H9 (cell line): ENCODE measurements at regions not wholly inside any gene's neighbourhood (a gene's known extent, or its start where the extent isn't known, plus 50 kb on each side); places are given as distances from the start of the nearest gene placed in this dataset.
A peak's percentile ranks its signal among the peaks of the same experiment; 100 is the strongest.

Source experiments
- DNase-seq: peaks from one replicate; pipeline ENCODE4 v3.0.0-alpha.2; 2017
- H2AFZ ChIP-seq: one replicate; pipeline ENCODE4 v1.6.1; 2013; ENCODE audit warnings: mild to moderate bottlenecking, low read length, control low read depth, moderate library complexity
- H2AK5ac ChIP-seq: 2 replicates; pipeline ENCODE4 v1.6.1; 2013; ENCODE audit warnings: low read length, control low read depth, mixed read lengths; ENCODE audit not compliant: insufficient read length
- H2BK120ac ChIP-seq: one replicate; pipeline ENCODE4 v1.6.1; 2013; ENCODE audit warnings: low read depth, mild to moderate bottlenecking, low read length, control low read depth, inconsistent platforms; ENCODE audit not compliant: poor library complexity, severe bottlenecking
- H2BK12ac ChIP-seq: 2 replicates; pipeline ENCODE4 v1.6.1; 2013; ENCODE audit warnings: low read length, control low read depth, mixed read lengths, low read depth; ENCODE audit not compliant: insufficient read length
- H2BK15ac ChIP-seq: 2 replicates; pipeline ENCODE4 v1.6.1; 2013; ENCODE audit warnings: low read depth, low read length, control low read depth
- H2BK20ac ChIP-seq: one replicate; pipeline ENCODE4 v1.6.1; 2013; ENCODE audit warnings: low read depth, mild to moderate bottlenecking, low read length, control low read depth, inconsistent platforms; ENCODE audit not compliant: poor library complexity, severe bottlenecking
- H2BK5ac ChIP-seq: 2 replicates; pipeline ENCODE4 v1.6.1; 2013; ENCODE audit warnings: low read length, control low read depth, mixed read lengths; ENCODE audit not compliant: insufficient read length
- H3K14ac ChIP-seq: 2 replicates; pipeline ENCODE4 v1.6.1; 2013; ENCODE audit warnings: low read length, control low read depth; ENCODE audit not compliant: insufficient read depth
- H3K18ac ChIP-seq: 2 replicates; pipeline ENCODE4 v1.6.1; 2013; ENCODE audit warnings: low read depth, mild to moderate bottlenecking, mixed read lengths, low read length, control low read depth; ENCODE audit not compliant: insufficient read length
- H3K23ac ChIP-seq: 2 replicates; pipeline ENCODE4 v1.6.1; 2013; ENCODE audit warnings: low read length, control low read depth, mixed read lengths, low read depth; ENCODE audit not compliant: insufficient read length
- H3K23me2 ChIP-seq: 2 replicates; pipeline ENCODE4 v1.6.1; 2013; ENCODE audit warnings: low read depth, mild to moderate bottlenecking, mixed read lengths, low read length, control low read depth; ENCODE audit not compliant: insufficient read length, poor library complexity, severe bottlenecking
- H3K27ac ChIP-seq: 2 replicates; pipeline ENCODE4 v1.5.1; 2013; ENCODE audit warnings: low read length, control low read depth, mixed read lengths, low read depth; ENCODE audit not compliant: insufficient read length
- H3K27me3 ChIP-seq: 2 replicates; pipeline ENCODE4 v1.6.1; 2013; ENCODE audit warnings: low read length, control low read depth, inconsistent platforms; ENCODE audit not compliant: insufficient read depth
- H3K4ac ChIP-seq: 2 replicates; pipeline ENCODE4 v1.6.1; 2013; ENCODE audit warnings: low read depth, mild to moderate bottlenecking, control low read depth, inconsistent platforms, low read length, moderate library complexity
- H3K4me1 ChIP-seq: 2 replicates; pipeline ENCODE4 v1.6.1; 2013; ENCODE audit warnings: low read length, control low read depth, inconsistent platforms; ENCODE audit not compliant: insufficient read depth
- H3K4me2 ChIP-seq: 2 replicates; pipeline ENCODE4 v1.6.1; 2013; ENCODE audit warnings: low read length, control low read depth, mixed read lengths; ENCODE audit not compliant: insufficient read length, insufficient read depth
- H3K56ac ChIP-seq: 2 replicates; pipeline ENCODE4 v1.6.1; 2013; ENCODE audit warnings: low read depth, mild to moderate bottlenecking, mixed read lengths, low read length, control low read depth; ENCODE audit not compliant: insufficient read length
- H3K79me1 ChIP-seq: 2 replicates; pipeline ENCODE4 v1.6.1; 2013; ENCODE audit warnings: low read depth, mild to moderate bottlenecking, moderate library complexity, low read length, control low read depth, inconsistent platforms; ENCODE audit not compliant: insufficient read depth, poor library complexity, severe bottlenecking
- H3K79me2 ChIP-seq: 2 replicates; pipeline ENCODE4 v1.6.1; 2013; ENCODE audit warnings: low read length, control low read depth, inconsistent platforms; ENCODE audit not compliant: insufficient read depth
- H3K9ac ChIP-seq: 2 replicates; pipeline ENCODE4 v1.6.1; 2013; ENCODE audit warnings: low read length, control low read depth, mixed read lengths; ENCODE audit not compliant: insufficient read length; ENCODE audit errors: extremely low read depth
- H3K9me3 ChIP-seq: one replicate; pipeline ENCODE4 v1.6.1; 2013; ENCODE audit warnings: low read depth, low read length, inconsistent platforms; ENCODE audit not compliant: control insufficient read depth
- H3T11ph ChIP-seq: one replicate; pipeline ENCODE4 v1.6.1; 2013; ENCODE audit warnings: mild to moderate bottlenecking, low read length, control low read depth, inconsistent platforms
- H4K20me1 ChIP-seq: one replicate; pipeline ENCODE4 v1.6.1; 2013; ENCODE audit not compliant: control insufficient read depth, insufficient read length, insufficient read depth
- H4K5ac ChIP-seq: 2 replicates; pipeline ENCODE4 v1.6.1; 2013; ENCODE audit warnings: low read depth, mild to moderate bottlenecking, mixed read lengths, low read length, control low read depth; ENCODE audit not compliant: insufficient read length
- H4K8ac ChIP-seq: replicated peaks from 2 replicates; pipeline ENCODE4 v1.6.1; 2013; ENCODE audit warnings: low read length, control low read depth, mixed read lengths, low read depth; ENCODE audit not compliant: insufficient read length
- H4K91ac ChIP-seq: 2 replicates; pipeline ENCODE4 v1.6.1; 2013; ENCODE audit warnings: low read depth, mild to moderate bottlenecking, moderate library complexity, mixed read lengths, low read length, control low read depth; ENCODE audit not compliant: insufficient read length
- H3K27ac Mint-ChIP-seq, 3 experiments: 2 replicates in 2 of 3; 3 replicates in 1 of 3; pipeline ENCODE4 v1.8.0; 2020 to 2021; ENCODE audit warnings: mixed read lengths in 3 of 3, mild to moderate bottlenecking in 1 of 3, moderate library complexity in 1 of 3
- H3K27me3 Mint-ChIP-seq: 2 replicates; pipeline ENCODE4 v1.8.0; 2021; ENCODE audit warnings: low read depth, mild to moderate bottlenecking, moderate library complexity, mixed read lengths
- H3K36me3 Mint-ChIP-seq, 3 experiments: 2 replicates in 2 of 3; 3 replicates in 1 of 3; pipeline ENCODE4 v1.8.0; 2020 to 2021; ENCODE audit warnings: low read depth in 3 of 3, mixed read lengths in 3 of 3; ENCODE audit not compliant: insufficient read depth in 1 of 3
- H3K4me1 Mint-ChIP-seq, 2 experiments: 2 replicates each; pipeline ENCODE4 v1.8.0; 2020; ENCODE audit warnings: mixed read lengths in 2 of 2
- H3K4me3 Mint-ChIP-seq, 2 experiments: 2 replicates in 1 of 2; 3 replicates in 1 of 2; pipeline ENCODE4 v1.8.0; 2020 to 2021; ENCODE audit warnings: mild to moderate bottlenecking in 2 of 2, mixed read lengths in 2 of 2, moderate library complexity in 1 of 2
- H3K9me3 Mint-ChIP-seq, 2 experiments: 2 replicates in 1 of 2; 3 replicates in 1 of 2; pipeline ENCODE4 v1.8.0; 2020; ENCODE audit warnings: mild to moderate bottlenecking in 2 of 2, mixed read lengths in 2 of 2, moderate library complexity in 1 of 2
- WGBS: extraction: QIAGEN DNeasy Blood & Tissue Kit; methylation state at CpG from one replicate; pipeline ENCODE4 v1.1.7; 2013; ENCODE audit warnings: missing lambda C conversion rate, low lambda C conversion rate, mixed read lengths; ENCODE audit not compliant: insufficient read length; ENCODE audit errors: extremely low coverage; 5-methylcytosine and 5-hydroxymethylcytosine counted together
- TF ChIP-seq, protein P1 (sequence below): fragments of 200-600 bp; sonication (generic); conservative IDR thresholded peaks from 3 replicates; pipeline ENCODE4 v1.8.0; 2021; ENCODE audit warnings: antibody characterized with exemption, mild to moderate bottlenecking

DNA sequence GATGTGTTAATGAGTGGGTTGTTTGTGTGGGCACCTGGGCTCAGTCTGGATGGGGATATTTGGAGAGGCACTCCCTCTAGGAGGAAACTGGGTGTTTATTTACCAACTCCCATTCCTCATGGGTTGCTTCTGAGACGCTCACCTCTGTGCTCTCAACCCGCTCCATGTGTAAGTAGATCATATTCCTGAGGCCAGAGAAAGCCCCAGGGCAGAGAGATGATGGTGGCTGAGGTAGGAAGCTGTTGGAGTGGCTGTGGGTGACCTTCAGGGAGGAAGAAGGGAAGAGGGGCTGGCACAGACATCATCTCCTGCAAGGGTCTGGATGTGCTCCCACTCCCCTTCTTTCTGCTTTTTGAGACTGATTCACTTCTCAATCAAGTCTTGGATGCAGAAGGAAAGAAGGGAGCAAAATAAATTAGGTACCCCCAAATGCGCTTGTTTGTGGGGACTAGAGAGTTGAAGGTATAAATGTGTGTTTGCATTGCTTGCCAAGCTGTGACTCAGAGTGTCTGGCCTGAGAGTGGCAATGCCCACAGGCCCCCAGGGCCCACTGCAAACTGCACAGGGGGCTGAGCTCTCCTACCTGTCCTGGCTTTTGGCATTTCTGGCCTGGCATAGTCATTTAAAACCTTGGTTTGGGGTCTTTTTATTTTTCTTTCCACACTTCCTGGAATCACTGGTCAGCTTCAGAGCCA is 57.2 kb upstream of the TNP1 start:
- H4K91ac ChIP-seq: no peak overlapping the region
- H4K5ac ChIP-seq: no peak overlapping the region
- H4K20me1 ChIP-seq: no peaks in the 10 kb centered on the region
- no peak overlapping the region for H3K27ac ChIP-seq
- H3K23me2 ChIP-seq: no peaks in the 10 kb centered on the region
- TF ChIP-seq, protein P1, sequence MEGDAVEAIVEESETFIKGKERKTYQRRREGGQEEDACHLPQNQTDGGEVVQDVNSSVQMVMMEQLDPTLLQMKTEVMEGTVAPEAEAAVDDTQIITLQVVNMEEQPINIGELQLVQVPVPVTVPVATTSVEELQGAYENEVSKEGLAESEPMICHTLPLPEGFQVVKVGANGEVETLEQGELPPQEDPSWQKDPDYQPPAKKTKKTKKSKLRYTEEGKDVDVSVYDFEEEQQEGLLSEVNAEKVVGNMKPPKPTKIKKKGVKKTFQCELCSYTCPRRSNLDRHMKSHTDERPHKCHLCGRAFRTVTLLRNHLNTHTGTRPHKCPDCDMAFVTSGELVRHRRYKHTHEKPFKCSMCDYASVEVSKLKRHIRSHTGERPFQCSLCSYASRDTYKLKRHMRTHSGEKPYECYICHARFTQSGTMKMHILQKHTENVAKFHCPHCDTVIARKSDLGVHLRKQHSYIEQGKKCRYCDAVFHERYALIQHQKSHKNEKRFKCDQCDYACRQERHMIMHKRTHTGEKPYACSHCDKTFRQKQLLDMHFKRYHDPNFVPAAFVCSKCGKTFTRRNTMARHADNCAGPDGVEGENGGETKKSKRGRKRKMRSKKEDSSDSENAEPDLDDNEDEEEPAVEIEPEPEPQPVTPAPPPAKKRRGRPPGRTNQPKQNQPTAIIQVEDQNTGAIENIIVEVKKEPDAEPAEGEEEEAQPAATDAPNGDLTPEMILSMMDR: no peak
- no peak overlapping the region for H3K4me3 Mint-ChIP-seq
- peaks cover 12% of the 10 kb centered on the region for H3K27me3 Mint-ChIP-seq
- no peaks in the 10 kb centered on the region for H3K9me3 ChIP-seq
- no peak overlapping the region for H3K14ac ChIP-seq
- no peaks in the 10 kb centered on the region for H3K79me1 ChIP-seq
- no peak overlapping the region for H2AK5ac ChIP-seq
- no peak overlapping the region for H2AFZ ChIP-seq
- no peaks in the 10 kb centered on the region for H3K36me3 Mint-ChIP-seq
- no peak overlapping the region for H4K8ac ChIP-seq
- H3K9me3 Mint-ChIP-seq: no peaks in the 10 kb centered on the region
- H3K4ac ChIP-seq: no peak overlapping the region
- no peak overlapping the region for H2BK12ac ChIP-seq
- no peak overlapping the region for H3K23ac ChIP-seq
- H3K79me2 ChIP-seq: no peaks in the 10 kb centered on the region
- no peak overlapping the region for H3K4me2 ChIP-seq
- peak overlapping the region in 1 of 3 experiments; percentile 10; a peak in 2 of 7 replicates for H3K27ac Mint-ChIP-seq
- H3T11ph ChIP-seq: no peak overlapping the region
- no peak overlapping the region for H3K56ac ChIP-seq
- H3K9ac ChIP-seq: no peak overlapping the region
- no peak overlapping the region for H3K18ac ChIP-seq
- WGBS: no CpG with 5 or more reads among the region's 3 CpGs
- H3K27me3 ChIP-seq: no peaks in the 10 kb centered on the region
- no peak overlapping the region for H2BK120ac ChIP-seq
- no peak overlapping the region for H2BK15ac ChIP-seq
- peaks cover 6 to 11% of the 10 kb centered on the region in 2 experiments for H3K4me1 Mint-ChIP-seq
- no peak overlapping the region for H2BK5ac ChIP-seq
- H2BK20ac ChIP-seq: no peak overlapping the region
- no peaks in the 10 kb centered on the region for H3K4me1 ChIP-seq
- DNase-seq: no peak
